Muscle of arm (tissue), 1 donor: ENCODE measurements at regions not wholly inside any gene's neighbourhood (a gene's known extent, or its start where the extent isn't known, plus 50 kb on each side); places are given as distances from the start of the nearest gene placed in this dataset.

Experiments used
- DNase-seq: peaks from one replicate; pipeline ENCODE4 v3.0.0-alpha.2; 2013

DNA sequence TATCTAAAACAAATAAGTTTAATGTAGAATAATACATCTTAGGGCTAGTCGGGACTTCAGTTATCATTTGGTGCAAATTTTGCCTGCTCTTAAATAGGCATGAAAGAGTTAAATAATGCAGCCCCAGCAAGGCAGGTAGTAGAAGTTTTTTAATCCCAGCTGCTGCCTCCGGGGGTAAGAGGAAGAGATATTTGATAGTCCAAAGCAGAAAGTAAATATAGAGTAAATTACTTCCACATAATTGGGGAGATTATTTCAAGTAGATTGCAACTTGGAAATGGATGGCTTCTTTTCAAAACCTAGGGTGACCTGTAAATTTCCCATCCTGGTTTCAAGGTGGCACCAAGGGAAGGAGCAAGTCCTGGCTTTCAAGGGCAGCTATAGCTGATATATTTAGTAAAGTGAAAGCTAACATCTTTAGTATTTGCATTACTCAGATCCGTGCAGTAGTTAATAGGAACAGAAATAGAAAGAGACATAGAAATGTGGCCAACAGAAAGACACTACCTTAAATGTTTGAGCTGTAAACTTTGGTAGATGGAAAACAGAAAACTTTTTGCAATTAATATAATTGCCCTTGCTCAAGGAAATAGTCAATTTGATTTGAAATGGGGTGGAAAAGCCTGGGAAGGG is 109.1 kb downstream of the LMO4 start:
- no peak for DNase-seq

DNA sequence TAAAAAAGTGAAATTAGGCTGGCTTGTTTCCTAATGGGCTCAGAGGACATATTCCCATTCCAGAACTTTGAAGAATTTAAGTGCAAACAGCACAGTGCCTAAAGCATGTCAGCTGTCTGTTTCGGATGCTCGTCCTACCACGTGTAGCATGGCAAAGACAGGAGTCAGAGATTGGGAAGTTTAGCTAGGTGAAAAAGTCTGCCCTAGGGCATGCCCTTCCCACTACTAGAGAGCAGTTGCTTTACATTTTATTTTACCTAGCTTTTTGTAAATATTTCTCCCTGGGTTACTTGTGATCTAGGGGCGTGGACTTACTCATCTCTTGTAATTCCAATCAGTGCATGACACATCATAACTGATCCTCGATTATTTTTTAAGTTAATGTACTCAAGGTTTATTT is 111.1 kb downstream of the LMO4 start:
- no peak for DNase-seq

DNA sequence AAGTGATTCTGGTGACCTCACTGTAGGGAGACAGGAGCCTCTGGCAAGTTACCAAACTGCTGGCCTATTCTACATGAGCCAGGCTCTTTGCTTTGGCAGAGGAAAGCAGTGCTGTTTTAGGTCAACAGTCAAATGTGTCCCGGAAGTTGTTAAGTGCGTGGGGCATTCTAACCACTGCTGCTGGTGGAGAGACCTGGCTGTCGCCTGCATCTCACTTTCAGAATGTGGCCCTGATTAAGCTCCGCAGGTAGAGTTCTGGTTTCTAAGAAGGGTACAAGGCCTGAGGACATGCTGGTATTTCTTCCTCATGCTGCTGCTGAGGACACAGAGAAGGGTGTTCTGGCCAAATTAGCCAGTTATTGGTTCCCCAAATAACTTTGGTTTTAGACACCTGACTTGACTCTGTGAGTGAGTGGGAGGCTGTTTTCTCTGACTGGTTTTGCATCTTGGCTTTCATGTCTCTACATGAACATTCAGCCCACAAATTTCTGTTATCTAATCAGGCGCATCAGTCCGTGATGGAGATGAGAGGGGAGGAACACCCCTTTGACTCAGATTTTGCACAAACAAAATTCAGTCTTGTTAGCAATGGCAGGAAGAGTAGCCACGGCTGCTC is 120.8 kb downstream of the LMO4 start:
- no peak for DNase-seq

DNA sequence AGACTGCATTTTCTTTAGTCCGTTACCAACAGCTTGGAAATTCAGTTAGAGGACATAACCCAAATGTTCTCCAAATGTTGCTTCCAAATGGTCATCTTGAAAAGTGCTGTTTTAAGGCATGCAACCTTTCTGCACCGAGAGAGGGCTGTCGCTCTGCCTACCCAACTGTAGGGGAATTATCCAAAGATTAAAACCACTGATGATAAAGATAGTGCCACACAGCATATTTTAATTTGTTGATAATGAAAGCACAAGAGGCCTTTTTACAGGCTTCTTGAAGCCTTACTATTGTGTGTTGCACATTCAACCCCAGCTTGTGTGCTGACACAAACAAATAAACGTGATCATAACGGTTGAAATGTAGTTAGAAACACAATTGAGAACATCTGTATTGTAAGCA is 121.5 kb downstream of the LMO4 start:
- no peak for DNase-seq

DNA sequence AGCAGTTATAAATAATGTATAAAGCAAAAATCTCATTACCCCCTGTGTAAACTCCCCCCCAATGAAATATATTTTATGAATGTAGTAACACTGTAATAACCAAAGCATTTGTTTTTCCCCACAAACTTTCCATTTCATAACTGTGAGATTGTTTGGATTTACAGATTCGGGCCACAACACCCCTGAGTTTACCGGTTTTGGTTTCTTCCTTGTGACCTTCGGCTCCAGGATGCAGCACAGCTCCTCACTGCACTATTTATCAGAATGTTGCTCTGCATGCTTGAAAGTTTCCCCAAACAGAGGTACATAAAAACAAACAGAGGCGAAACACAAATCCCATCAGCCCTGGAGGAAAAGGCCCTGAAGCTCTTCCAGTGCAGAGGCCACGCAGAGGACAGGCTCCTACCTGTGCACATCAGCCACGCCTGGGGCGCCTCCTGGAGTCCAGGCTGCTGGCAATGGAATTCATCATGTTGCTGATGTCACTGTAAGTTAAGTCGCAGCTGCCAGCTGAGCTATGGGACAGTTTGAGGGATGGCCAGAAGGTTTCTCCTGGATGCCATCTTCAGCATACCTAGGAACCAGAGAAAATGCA is 122.0 kb downstream of the LMO4 start:
- no peak for DNase-seq

DNA sequence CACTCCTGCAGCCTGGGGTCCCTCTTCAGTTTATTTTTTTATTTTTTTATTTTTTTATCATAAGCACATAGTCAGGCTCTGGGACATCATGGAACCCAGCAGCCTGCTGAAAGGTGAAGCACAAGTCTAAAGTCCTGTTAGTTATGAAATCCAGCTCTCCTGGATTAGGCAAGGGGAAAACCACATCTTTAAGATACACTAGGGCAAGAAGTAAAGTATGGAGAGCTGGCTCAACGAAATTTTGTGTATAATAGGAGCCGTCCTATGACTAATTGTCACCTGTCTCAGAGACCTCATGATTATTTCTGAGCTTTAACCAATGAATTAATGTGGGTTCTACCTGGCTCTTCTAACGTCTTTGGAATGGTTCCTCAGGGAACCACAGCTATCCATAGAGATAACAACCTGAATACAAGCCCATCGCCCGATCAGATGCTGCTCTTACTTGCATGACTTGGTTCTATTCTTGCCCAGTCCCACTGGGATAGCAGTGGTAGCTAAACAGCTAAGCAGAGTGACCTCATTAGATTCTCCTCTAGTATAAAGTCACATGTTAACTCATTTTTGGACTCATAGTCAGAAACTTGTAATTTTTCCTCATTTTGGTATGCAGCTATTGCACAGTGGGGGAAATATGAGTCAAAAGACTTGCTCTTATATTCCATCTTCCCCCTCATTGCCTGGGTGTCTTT is 122.7 kb downstream of the LMO4 start:
- DNase-seq, result no peak

DNA sequence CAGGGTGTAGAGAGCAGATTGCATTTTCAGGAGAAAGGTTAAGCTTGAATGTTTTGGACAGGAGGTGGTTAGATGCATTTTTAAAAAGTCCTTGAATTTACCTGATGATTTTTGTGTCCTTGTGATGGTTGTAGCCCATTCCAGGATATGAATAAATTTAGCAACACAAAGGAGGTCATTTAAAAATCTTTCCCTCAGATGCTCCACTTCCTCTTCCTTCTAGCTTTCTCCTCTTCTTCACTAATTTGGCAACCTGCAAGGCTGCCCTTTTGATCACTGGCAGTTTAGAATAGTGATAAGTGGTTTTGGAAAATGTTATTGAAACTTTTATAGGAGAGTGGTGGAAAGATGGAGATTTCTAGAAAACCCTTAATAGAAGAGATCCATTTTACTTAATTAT is 124.0 kb downstream of the LMO4 start:
- DNase-seq, result no peak

DNA sequence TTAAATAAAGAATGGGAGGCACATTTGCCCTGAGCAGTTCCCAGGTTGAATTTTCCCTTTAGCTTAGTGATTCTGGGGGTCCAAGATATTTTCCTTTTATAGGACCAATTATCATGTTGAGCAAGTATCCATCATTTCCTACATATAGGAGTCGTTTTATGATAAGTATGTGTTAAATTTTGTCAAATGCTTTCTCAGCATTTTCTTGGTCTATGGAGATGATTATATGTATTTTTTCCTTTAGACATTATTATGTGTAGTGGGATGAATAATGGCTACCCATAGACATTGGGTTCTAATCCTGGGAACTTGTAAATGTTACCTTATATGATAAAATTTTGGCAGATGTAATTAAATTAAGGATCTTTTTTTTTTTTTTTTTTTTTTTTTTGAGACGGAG is 128.7 kb downstream of the LMO4 start:
- no peak for DNase-seq

DNA sequence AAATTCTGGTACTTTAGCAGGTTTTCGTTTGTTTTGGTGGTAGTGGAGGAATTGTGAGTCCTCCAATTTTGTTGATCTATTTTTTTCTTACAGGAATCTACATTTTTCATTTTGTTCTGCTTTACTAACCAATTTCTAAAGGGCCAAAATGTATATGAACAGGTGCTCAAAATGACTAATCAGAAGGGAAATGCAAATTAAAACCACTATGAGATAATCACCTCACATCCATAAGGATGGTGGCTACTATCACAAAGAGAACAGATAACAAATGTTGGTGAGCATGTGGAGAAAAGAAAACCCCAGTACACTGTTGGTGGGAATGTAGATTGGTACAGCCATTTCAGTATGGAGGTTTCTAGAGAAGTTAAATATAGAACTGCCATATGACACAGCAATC is 134.2 kb downstream of the LMO4 start:
- DNase-seq, result no peak

DNA sequence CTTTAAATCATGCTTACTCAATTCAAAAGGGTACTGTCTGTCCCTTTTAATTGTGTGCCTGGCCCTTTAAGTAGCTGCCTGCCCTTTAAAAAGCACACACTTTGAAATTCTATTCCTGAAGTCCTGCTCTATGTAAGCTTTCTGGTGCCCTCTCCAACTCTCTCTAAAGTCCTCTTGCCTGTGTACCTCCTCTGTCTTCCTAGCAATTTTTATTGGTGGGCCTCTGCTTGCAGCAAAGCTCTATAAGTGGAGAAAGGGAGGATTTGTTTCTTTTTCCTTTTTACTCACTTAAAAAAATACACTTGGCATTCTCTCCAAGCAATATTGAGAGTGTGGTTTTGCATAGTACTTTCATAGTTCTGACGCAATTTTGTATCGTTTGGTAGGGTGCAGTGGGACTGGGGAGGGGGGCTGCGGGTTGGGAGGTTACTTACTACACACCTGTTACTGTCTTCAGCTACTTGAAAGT is 135.4 kb downstream of the LMO4 start:
- DNase-seq, result no peak

DNA sequence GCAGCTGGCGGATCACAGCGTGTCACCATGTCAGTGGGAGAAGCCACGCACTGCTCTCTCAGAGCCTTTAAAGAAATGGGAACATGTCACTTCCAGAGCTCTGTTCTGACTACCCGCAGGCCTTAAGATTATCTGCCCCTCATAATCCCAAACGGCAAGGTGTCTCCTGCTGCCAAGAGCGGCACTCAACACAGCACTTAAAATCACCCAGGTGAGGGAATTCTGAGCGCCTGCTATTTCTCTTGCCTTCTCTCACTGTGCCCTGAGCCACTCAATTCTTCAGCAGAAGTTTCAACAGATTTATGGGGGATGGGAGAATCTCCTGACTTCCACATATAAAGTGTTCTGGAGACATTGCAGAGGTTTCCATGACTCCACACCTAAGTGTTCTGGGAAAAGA is 137.9 kb downstream of the LMO4 start:
- DNase-seq, result no peak

DNA sequence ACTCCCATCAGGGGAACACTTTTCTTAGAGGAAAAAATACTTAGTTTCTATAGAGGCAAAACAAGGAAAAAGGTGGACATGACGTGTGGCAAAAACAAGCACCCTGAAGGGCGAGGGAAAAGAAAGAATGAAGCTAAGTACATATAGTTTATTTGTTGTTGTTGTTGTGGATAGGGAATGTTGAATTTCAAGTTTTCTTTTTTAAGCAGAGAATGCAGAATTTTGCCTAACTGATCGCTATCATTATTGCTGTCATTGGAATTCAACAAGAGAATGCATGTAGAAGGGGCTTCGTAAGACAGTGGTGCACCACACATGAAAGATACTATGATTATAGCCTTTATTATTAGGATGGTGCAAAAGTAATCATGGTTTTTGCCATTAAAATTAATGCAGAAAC is 144.0 kb downstream of the LMO4 start:
- DNase-seq, result no peak

DNA sequence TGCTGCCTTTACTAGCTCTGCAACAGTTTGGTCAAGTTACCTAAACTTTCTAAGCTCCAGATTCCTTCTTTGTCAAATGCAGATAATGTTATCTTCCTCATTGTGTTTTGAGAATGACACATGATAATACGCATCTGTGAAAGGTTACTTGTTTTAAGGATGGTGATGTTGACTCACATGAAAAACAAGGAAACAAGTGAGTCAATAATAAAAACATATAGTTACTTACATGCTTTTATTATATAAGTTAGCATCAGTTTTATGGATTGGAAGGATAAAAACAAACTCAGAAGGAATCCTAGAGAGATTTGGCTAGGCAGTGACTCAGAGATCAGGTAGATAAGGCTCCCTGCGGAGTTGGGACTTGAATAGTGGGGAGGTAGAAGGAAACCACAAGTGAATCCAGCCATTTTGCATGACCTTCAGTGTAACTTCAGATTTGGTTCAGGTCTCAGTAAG is 144.6 kb downstream of the LMO4 start:
- DNase-seq, result no peak

DNA sequence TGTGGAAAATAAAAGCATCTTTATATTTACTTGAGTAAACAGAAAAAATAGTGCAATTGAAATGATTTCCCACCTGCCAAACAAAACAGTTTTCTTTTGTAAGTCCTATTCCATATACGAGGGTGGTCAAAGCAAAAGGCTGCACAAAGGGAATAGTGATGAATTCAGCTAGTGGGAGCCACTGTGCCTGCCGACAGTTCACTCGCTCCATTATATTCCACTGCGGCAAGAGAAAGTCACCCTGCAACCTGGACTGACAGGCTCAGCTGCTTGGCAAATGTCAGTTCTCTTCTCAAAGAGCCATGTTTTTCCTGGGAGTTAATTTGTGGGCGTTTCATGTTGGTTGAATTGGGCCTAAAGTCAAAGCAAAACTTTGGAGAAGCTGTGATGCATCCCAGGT is 145.4 kb downstream of the LMO4 start:
- no peak for DNase-seq

DNA sequence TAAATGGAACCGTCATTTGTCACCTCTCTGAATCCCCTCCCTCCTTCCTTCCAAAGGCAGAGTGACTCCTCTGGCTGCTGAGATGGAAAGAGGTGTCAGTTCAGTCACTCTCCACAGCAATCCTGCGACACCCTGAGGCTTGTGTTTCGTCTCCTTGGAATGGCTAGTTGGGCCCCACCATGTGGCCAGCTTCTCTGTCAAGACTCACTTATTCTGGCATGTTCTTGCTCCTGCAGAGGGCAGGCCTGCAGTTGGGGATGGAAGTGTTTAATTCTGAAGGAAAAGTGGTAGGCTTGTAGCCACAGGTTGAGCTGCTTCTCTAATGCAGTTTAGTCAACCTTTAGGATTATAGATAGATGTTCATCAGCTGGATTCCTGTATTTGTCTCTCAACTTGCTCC is 149.6 kb downstream of the LMO4 start:
- DNase-seq, result no peak

DNA sequence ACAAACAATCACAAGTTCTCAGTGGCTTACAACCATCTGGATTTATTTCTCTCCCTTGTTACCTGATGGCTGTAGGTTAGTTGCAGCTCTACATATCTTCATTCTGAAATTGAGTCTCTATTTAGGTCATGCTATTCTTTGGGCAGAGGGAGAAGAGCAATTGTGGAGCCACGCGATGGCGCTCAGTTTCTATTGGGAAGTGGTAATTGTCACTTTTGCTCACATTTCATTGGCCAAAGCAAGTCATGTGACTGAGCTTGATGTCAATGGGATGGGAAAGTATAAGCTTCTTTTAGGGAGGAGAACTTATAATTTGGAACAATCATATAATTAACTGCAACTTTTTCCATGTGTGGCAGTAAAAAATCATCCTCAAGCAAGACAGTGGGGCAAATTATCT is 166.5 kb downstream of the LMO4 start:
- DNase-seq, result no peak

DNA sequence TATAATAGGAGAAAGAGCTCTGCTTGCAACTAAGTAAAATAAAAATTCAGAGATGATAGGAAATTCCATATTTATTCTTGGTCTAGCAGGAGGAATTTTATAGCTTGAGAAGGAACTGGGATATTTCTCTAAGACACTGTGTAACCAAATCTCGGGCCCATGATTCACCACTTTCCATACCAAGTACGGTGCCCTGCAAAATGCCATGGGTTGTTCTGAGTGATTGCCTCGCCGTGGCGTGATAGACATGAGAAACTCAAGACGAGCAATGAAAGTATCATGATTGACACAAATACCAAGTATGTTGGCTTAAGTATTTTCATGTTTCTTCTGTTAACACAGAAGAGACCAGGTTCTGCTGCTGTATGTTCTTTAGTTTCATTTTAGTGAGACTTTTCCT is 167.2 kb downstream of the LMO4 start:
- no peak for DNase-seq

DNA sequence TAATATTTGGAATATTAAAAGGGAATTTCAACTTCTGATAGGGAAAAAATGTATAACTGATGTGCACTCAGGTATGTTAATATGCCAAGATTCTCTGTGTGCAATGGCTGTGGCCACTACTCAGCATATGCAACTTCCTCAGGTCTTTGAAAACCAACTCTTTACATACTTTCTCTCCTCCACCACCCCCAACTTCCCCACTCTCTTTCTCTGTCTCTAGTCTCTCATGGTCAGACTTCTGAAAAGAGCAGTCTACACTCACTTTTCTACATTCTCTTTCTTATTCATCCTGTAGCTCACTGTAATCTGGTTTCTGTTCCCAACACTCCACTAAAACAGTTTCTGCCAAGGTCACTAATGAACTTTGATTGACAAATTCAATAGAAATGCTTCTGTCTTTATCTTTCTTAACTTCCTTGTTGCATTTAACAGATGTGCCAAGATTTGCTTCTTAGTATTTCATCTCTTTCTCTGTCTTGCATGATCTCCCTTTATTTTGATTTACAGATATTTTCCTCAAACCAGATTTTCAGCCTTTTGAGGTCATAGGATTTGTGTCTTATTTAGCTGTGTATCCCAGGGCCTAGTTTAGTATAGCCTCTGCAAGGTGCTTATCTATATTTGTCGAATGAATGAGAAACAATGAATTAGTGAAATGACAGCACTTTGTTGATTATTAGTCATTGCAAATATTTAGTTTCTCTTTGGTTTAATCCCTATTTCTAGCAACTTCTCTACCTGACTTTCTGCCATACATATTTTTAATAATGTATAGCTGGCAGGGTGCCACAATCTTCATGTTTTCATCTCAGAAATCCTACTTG is 168.9 kb downstream of the LMO4 start:
- DNase-seq, result no peak

DNA sequence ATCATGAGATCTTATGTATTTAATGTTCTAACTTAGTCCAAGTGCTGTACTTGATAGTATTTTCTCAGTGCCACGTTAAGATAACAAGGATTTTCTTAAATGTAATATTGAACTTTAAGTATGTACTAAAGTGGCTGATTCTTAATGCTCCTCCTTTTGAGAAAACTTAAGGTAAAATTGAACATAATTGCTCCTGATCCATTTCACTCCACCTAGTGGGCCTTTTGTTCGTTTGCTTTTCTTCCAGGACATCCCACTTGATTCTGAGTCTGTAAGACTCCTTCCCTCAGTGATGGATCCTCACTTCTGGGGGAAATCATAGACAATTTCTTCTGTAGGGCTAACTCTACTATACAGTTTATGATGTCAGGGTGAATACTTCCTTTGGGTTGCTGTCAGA is 173.1 kb downstream of the LMO4 start:
- DNase-seq, result no peak

DNA sequence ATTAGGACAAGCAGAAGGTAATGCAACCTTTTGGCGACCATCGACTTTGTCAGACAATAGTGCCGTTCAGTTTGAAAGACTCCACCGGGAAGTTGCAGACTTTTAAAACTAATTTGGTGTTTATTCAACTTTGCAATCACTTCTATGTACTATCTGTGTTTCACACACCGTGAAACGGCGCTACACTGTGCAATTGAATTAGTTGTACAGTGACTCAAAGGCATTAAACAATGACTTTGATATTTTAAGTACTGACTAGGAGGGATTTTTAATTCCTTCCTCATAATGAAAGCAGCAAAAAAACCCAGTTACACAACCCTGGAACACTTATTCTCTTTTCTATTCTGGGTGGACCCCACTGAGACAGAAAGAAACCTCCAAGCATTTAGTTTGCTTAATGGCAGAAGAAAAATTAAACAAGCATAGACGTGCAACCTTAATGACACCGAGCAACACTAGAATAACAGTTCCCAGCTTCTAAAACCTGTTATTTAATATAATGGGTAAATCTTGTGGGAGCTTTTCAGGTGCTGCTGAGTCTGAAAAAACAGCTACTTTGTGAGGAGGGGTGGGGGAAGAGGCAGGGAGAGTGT is 176.8 kb downstream of the LMO4 start:
- DNase-seq, result no peak

DNA sequence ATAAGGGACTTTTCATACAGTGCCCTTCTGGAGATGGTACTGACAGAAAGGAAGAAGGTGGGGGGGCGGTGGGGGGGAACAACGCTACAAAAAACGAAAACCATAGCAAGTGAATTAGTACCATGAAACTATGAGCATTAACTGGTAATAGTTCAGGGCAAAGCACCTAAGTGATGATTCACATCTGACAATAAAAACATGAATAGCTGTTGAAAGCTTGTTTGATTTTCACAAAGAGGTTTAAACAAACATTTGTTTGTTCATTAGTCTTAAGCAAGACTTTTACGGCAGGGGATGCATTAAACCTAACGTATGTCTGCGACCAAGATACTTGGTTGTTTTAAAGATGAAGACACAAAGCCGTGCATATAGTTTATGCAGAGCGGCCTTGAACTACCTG is 177.5 kb downstream of the LMO4 start:
- DNase-seq, result no peak
